Activated CD8-positive, alpha-beta T cell treated with anti-CD3 and anti-CD28 coated beads for 36 hours (primary cell): ENCODE measurements at regions not wholly inside any gene's neighbourhood (a gene's known extent, or its start where the extent isn't known, plus 50 kb on each side); places are given as distances from the start of the nearest gene placed in this dataset.

Experiments
- ATAC-seq: fragments of 200-7000 bp; cut with Tn5 transposase; one replicate; pipeline ENCODE4 v1.10.0; 2021; ENCODE audit warnings: mild to moderate bottlenecking, moderate library complexity
- CTCF ChIA-PET: fragments of 350-600 bp; sonication (Branson Sonifier 250); formaldehyde crosslinking; loops from one replicate; lab custom pipeline; 2021; ENCODE audit warnings: antibody characterized with exemption; lab: Charles Lee
- POLR2A ChIA-PET: fragments of 350-600 bp; sonication (Branson Sonifier 250); formaldehyde crosslinking; loops from one replicate; lab custom pipeline; 2021; ENCODE audit warnings: antibody characterized with exemption; lab: Charles Lee
- DNase-seq: peaks from one replicate; pipeline ENCODE4 v3.0.0-alpha.2; 2020
- H3K27ac Mint-ChIP-seq: one replicate; pipeline ENCODE4 v1.8.0; 2021; ENCODE audit warnings: mild to moderate bottlenecking, mixed read lengths
- H3K27me3 Mint-ChIP-seq: one replicate; pipeline ENCODE4 v1.8.0; 2021; ENCODE audit warnings: mixed read lengths
- H3K36me3 Mint-ChIP-seq: one replicate; pipeline ENCODE4 v1.8.0; 2021; ENCODE audit warnings: low read depth, mixed read lengths
- H3K4me1 Mint-ChIP-seq: one replicate; pipeline ENCODE4 v1.8.0; 2021; ENCODE audit warnings: low read depth, mixed read lengths
- H3K4me3 Mint-ChIP-seq: one replicate; pipeline ENCODE4 v1.8.0; 2021; ENCODE audit warnings: mild to moderate bottlenecking, moderate library complexity, mixed read lengths
- H3K9me3 Mint-ChIP-seq: one replicate; pipeline ENCODE4 v1.8.0; 2021; ENCODE audit warnings: mixed read lengths
- CTCF ChIP-seq: fragments of 200-600 bp; IDR thresholded peaks from one replicate; pipeline ENCODE4 v1.8.0; 2022; ENCODE audit warnings: antibody characterized with exemption, mild to moderate bottlenecking
- intact Hi-C: fragments of 100-400 bp; cut with micrococcal nuclease; formaldehyde crosslinking; loops from one replicate; pipeline ENCODE4 v1.10.0; 2022

GRCh38 chr20:22293886-22294285, 290.5 kb downstream of the FOXA2 start:
- ATAC-seq (no peak), DNase-seq (no peak)
- ChIA-PET CTCF (no interaction called here), POLR2A (no interaction called here)
- H3K36me3 Mint-ChIP-seq: no peaks in the 10 kb centered on the region
- peaks cover 2% of the 10 kb centered on the region for H3K9me3 Mint-ChIP-seq
- H3K4me3 Mint-ChIP-seq: no peak overlapping the region
- no peak overlapping the region for H3K27ac Mint-ChIP-seq
- H3K4me1 Mint-ChIP-seq: no peaks in the 10 kb centered on the region
- intact Hi-C loops: no loop called here
- no peak for TF ChIP-seq CTCF
- H3K27me3 Mint-ChIP-seq: no peaks in the 10 kb centered on the region

GRCh38 chr20:22289442-22289841, 294.9 kb downstream of the FOXA2 start:
- ATAC-seq (no peak), DNase-seq (no peak)
- intact Hi-C loops: no loop called here
- ChIA-PET POLR2A (no interaction called here), CTCF (no interaction called here)
- Mint-ChIP-seq H3K4me3 (no peak overlapping the region), H3K4me1 (no peaks in the 10 kb centered on the region), H3K9me3 (no peaks in the 10 kb centered on the region), H3K36me3 (no peaks in the 10 kb centered on the region), H3K27ac (no peak overlapping the region), H3K27me3 (no peaks in the 10 kb centered on the region)
- no peak for TF ChIP-seq CTCF

- no peaks in the 10 kb centered on the region for H3K27me3 Mint-ChIP-seq
- ATAC-seq (no peak), DNase-seq (no peak)
- no peak overlapping the region for H3K4me3 Mint-ChIP-seq
- intact Hi-C loops: no loop called here
- no peak overlapping the region for H3K27ac Mint-ChIP-seq
- H3K9me3 Mint-ChIP-seq: no peaks in the 10 kb centered on the region
- no peak for TF ChIP-seq CTCF
- no peaks in the 10 kb centered on the region for H3K36me3 Mint-ChIP-seq
- CTCF ChIA-PET: no interaction called here
- no peaks in the 10 kb centered on the region for H3K4me1 Mint-ChIP-seq
- POLR2A ChIA-PET: no interaction called here
Measured at GRCh38 chr20:22288957-22289356, 295.4 kb downstream of the FOXA2 start.

- no peak for DNase-seq
- no peak for ATAC-seq
- Mint-ChIP-seq H3K36me3 (no peaks in the 10 kb centered on the region), H3K4me3 (no peak overlapping the region), H3K27ac (no peak overlapping the region), H3K9me3 (no peaks in the 10 kb centered on the region), H3K27me3 (no peaks in the 10 kb centered on the region), H3K4me1 (no peaks in the 10 kb centered on the region)
- ChIA-PET CTCF (no interaction called here), POLR2A (no interaction called here)
- intact Hi-C loops: no loop called here
- TF ChIP-seq CTCF: no peak
Measured at GRCh38 chr20:22288156-22288555, 296.2 kb downstream of the FOXA2 start.

GRCh38 chr20:22285555-22285954, 298.8 kb downstream of the FOXA2 start:
- Mint-ChIP-seq H3K36me3 (no peaks in the 10 kb centered on the region), H3K27me3 (no peaks in the 10 kb centered on the region), H3K4me1 (no peaks in the 10 kb centered on the region), H3K9me3 (no peaks in the 10 kb centered on the region), H3K27ac (no peak overlapping the region), H3K4me3 (no peak overlapping the region)
- intact Hi-C loops: no loop called here
- no peak for DNase-seq
- ChIA-PET CTCF (no interaction called here), POLR2A (no interaction called here)
- ATAC-seq: no peak
- TF ChIP-seq CTCF: no peak
